Adrenal gland (tissue), 5 donors: ENCODE measurements at regions not wholly inside any gene's neighbourhood (a gene's known extent, or its start where the extent isn't known, plus 50 kb on each side); places are given as distances from the start of the nearest gene placed in this dataset.

Source experiments
- CTCF ChIP-seq, 6 experiments: fragments of 450-650 bp in 4 of 6; fragments of 200-600 bp in 2 of 6; sonication (generic) in 1 of 6; IDR thresholded peaks; 1 replicate in 5 of 6; 2 replicates in 1 of 6; pipeline versions ENCODE4 v1.5.1 to v1.8.0; 2016 to 2021; ENCODE audit warnings: antibody characterized with exemption in 6 of 6, mild to moderate bottlenecking in 2 of 6, moderate library complexity in 1 of 6
- POLR2A ChIP-seq, 2 donors: fragments of 450-650 bp; IDR thresholded peaks; one replicate each; pipeline ENCODE4 v1.6.1; 2017; ENCODE audit warnings: antibody characterized with exemption in 2 of 2, mild to moderate bottlenecking in 2 of 2, moderate library complexity in 1 of 2
- donor health status: DM: no; HTN: no; CAD: no.

- TF ChIP-seq CTCF (IDR thresholded peaks at IDR 0.05) (no peak), POLR2A (IDR thresholded peaks at IDR 0.05) (no peak)
Observed at GRCh38 chr14:53226553-53226952, 73.4 kb upstream of the DDHD1 start.
